KMS-11 (cell line): ENCODE measurements at regions not wholly inside any gene's neighbourhood (a gene's known extent, or its start where the extent isn't known, plus 50 kb on each side); places are given as distances from the start of the nearest gene placed in this dataset.

Source experiments
- H2AFZ ChIP-seq: fragments of 200-600 bp; sonication (generic); 2 replicates; pipeline ENCODE4 v1.6.1; 2016; ENCODE audit warnings: antibody characterized with exemption, mixed run types, low read depth
- H3K27ac ChIP-seq: fragments of 200-600 bp; sonication (generic); 2 replicates; pipeline ENCODE4 v1.6.1; 2016; ENCODE audit warnings: mild to moderate bottlenecking, mixed run types
- H3K27me3 ChIP-seq: fragments of 200-600 bp; sonication (generic); 2 replicates; pipeline ENCODE4 v1.6.1; 2017; ENCODE audit warnings: mild to moderate bottlenecking, low read depth, mixed run types, moderate library complexity; ENCODE audit not compliant: insufficient read depth
- H3K36me3 ChIP-seq: fragments of 200-600 bp; sonication (generic); 2 replicates; pipeline ENCODE4 v1.6.1; 2017; ENCODE audit warnings: mild to moderate bottlenecking, mixed run types; ENCODE audit not compliant: insufficient read depth
- H3K4me1 ChIP-seq: fragments of 200-600 bp; sonication (generic); 2 replicates; pipeline ENCODE4 v1.6.1; 2016; ENCODE audit warnings: mild to moderate bottlenecking, low read depth, mixed run types; ENCODE audit not compliant: poor library complexity, severe bottlenecking
- H3K4me2 ChIP-seq: fragments of 200-600 bp; sonication (generic); 2 replicates; pipeline ENCODE4 v1.7.0; 2016; ENCODE audit warnings: mild to moderate bottlenecking, mixed run types
- H3K4me3 ChIP-seq: fragments of 200-600 bp; sonication (generic); IDR thresholded peaks from 2 replicates; pipeline ENCODE4 v1.6.1; 2017; ENCODE audit warnings: low read depth, low read length, mixed read lengths; ENCODE audit not compliant: insufficient read depth
- H3K79me2 ChIP-seq: fragments of 200-600 bp; sonication (generic); 2 replicates; pipeline ENCODE4 v1.6.1; 2016; ENCODE audit warnings: low read depth, mixed run types; ENCODE audit not compliant: insufficient read depth
- H3K9ac ChIP-seq: fragments of 200-600 bp; sonication (generic); 2 replicates; pipeline ENCODE4 v1.6.1; 2016; ENCODE audit warnings: mild to moderate bottlenecking, mixed run types
- H4K20me1 ChIP-seq: fragments of 200-600 bp; sonication (generic); 2 replicates; pipeline ENCODE4 v1.6.1; 2016; ENCODE audit warnings: mild to moderate bottlenecking, mixed run types; ENCODE audit not compliant: insufficient read depth
- CTCF ChIP-seq: fragments of 200-600 bp; sonication (generic); conservative IDR thresholded peaks from 2 replicates; pipeline ENCODE4 v1.6.1; 2017; ENCODE audit warnings: low read depth, mild to moderate bottlenecking, antibody characterized with exemption, low read length, moderate library complexity, mixed read lengths

- Histone ChIP-seq H3K27me3 (no peaks in the 10 kb centered on the region), H3K79me2 (no peaks in the 10 kb centered on the region), H4K20me1 (no peaks in the 10 kb centered on the region), H3K4me1 (no peaks in the 10 kb centered on the region), H3K4me2 (no peak overlapping the region), H3K36me3 (no peaks in the 10 kb centered on the region), H2AFZ (no peak overlapping the region), H3K27ac (no peak overlapping the region), H3K9ac (no peak overlapping the region), H3K4me3 (no peak overlapping the region)
- TF ChIP-seq CTCF: no peak
Measured at GRCh38 chr12:90250766-90251165, 542.1 kb upstream of the ATP2B1 start.

- Histone ChIP-seq H3K27me3 (no peaks in the 10 kb centered on the region), H3K79me2 (no peaks in the 10 kb centered on the region), H2AFZ (no peak overlapping the region), H3K4me2 (no peak overlapping the region), H3K4me3 (no peak overlapping the region), H3K4me1 (no peaks in the 10 kb centered on the region), H3K36me3 (no peaks in the 10 kb centered on the region), H4K20me1 (no peaks in the 10 kb centered on the region), H3K9ac (no peak overlapping the region), H3K27ac (no peak overlapping the region)
- no peak for TF ChIP-seq CTCF
Measured at GRCh38 chr12:90250042-90250441, 541.4 kb upstream of the ATP2B1 start.

GRCh38 chr12:90246688-90247087 is 538.0 kb upstream of the ATP2B1 start:
- Histone ChIP-seq H3K27ac (no peak overlapping the region), H3K4me2 (no peak overlapping the region), H3K27me3 (no peaks in the 10 kb centered on the region), H3K9ac (no peak overlapping the region), H3K4me3 (no peak overlapping the region), H2AFZ (no peak overlapping the region), H4K20me1 (no peaks in the 10 kb centered on the region), H3K36me3 (no peaks in the 10 kb centered on the region), H3K4me1 (no peaks in the 10 kb centered on the region), H3K79me2 (no peaks in the 10 kb centered on the region)
- no peak for TF ChIP-seq CTCF

- H3K27ac ChIP-seq: no peak overlapping the region
- no peak overlapping the region for H3K9ac ChIP-seq
- TF ChIP-seq CTCF: no peak
- H2AFZ ChIP-seq: no peak overlapping the region
- H3K4me1 ChIP-seq: no peaks in the 10 kb centered on the region
- H3K79me2 ChIP-seq: no peaks in the 10 kb centered on the region
- no peak overlapping the region for H3K4me2 ChIP-seq
- no peaks in the 10 kb centered on the region for H4K20me1 ChIP-seq
- no peaks in the 10 kb centered on the region for H3K27me3 ChIP-seq
- H3K36me3 ChIP-seq: no peaks in the 10 kb centered on the region
- H3K4me3 ChIP-seq: no peak overlapping the region
Measured at GRCh38 chr12:90245391-90245790, 536.8 kb upstream of the ATP2B1 start.

- Histone ChIP-seq H3K9ac (no peak overlapping the region), H3K4me3 (no peak overlapping the region), H3K36me3 (no peaks in the 10 kb centered on the region), H4K20me1 (no peaks in the 10 kb centered on the region), H3K79me2 (no peaks in the 10 kb centered on the region), H3K27ac (no peak overlapping the region), H3K4me2 (no peak overlapping the region), H2AFZ (no peak overlapping the region), H3K4me1 (no peaks in the 10 kb centered on the region), H3K27me3 (no peaks in the 10 kb centered on the region)
- no peak for TF ChIP-seq CTCF
Measured at GRCh38 chr12:90244232-90244631, 535.6 kb upstream of the ATP2B1 start.
